A673 (cell line): ENCODE measurements at regions not wholly inside any gene's neighbourhood (a gene's known extent, or its start where the extent isn't known, plus 50 kb on each side); places are given as distances from the start of the nearest gene placed in this dataset.

Experiments
- EZH2 ChIP-seq: fragments of 200-600 bp; sonication (generic); IDR thresholded peaks from 2 replicates; pipeline ENCODE4 v1.6.1; 2017; ENCODE audit warnings: borderline replicate concordance, low read depth, mild to moderate bottlenecking, mixed read lengths, antibody characterized with exemption, low read length; ENCODE audit not compliant: poor library complexity, severe bottlenecking
- TF ChIP-seq, protein P1 (sequence below): fragments of 300-800, 200-600 bp; sonication (generic); conservative IDR thresholded peaks from 2 replicates; pipeline ENCODE4 v1.5.1; 2017; ENCODE audit warnings: low read depth, mild to moderate bottlenecking, antibody characterized with exemption, low read length, moderate library complexity, mixed read lengths

- TF ChIP-seq, protein P1, sequence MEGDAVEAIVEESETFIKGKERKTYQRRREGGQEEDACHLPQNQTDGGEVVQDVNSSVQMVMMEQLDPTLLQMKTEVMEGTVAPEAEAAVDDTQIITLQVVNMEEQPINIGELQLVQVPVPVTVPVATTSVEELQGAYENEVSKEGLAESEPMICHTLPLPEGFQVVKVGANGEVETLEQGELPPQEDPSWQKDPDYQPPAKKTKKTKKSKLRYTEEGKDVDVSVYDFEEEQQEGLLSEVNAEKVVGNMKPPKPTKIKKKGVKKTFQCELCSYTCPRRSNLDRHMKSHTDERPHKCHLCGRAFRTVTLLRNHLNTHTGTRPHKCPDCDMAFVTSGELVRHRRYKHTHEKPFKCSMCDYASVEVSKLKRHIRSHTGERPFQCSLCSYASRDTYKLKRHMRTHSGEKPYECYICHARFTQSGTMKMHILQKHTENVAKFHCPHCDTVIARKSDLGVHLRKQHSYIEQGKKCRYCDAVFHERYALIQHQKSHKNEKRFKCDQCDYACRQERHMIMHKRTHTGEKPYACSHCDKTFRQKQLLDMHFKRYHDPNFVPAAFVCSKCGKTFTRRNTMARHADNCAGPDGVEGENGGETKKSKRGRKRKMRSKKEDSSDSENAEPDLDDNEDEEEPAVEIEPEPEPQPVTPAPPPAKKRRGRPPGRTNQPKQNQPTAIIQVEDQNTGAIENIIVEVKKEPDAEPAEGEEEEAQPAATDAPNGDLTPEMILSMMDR: no peak
- TF ChIP-seq EZH2: no peak
Observed at GRCh38 chr9:134227451-134228411, 63.4 kb upstream of the RNU6ATAC start.
